ENCODE measurements at regions not wholly inside any gene's neighbourhood (a gene's known extent, or its start where the extent isn't known, plus 50 kb on each side); places are given as distances from the start of the nearest gene placed in this dataset.

DNA sequence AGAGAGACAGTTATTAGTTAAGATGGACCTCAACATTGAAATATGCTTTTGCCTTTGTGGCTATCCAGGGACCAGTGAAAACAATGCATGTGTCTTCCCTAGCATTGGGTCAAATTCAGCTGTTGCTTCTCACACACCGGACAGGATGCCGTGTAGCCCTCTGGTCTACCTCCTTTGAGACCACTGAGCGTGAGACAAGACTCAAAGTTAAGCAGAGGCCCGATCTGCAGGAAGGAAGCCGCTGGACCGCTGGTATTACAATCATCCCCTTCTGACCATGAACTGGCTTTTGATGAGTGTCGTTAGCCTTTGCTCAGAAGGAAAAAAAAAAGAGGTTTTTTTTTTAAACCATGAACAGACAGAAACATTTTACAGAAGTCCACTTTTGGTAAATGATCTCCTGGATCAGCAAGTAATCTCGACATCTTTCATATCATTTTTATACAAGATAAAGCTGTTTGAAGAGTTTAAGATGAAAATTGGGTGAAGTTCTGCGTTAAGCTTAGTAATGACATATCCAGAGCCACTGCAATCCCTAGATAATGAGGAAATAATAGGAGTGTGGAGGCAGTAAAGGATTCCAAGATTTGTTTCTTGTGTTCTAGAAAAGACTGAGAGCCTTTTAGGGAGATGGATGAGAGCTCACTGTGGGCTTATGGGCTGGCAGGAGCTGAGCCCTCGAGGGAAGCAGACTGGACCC is 622.8 kb downstream of the QKI start:
- TF ChIP-seq, protein P1, sequence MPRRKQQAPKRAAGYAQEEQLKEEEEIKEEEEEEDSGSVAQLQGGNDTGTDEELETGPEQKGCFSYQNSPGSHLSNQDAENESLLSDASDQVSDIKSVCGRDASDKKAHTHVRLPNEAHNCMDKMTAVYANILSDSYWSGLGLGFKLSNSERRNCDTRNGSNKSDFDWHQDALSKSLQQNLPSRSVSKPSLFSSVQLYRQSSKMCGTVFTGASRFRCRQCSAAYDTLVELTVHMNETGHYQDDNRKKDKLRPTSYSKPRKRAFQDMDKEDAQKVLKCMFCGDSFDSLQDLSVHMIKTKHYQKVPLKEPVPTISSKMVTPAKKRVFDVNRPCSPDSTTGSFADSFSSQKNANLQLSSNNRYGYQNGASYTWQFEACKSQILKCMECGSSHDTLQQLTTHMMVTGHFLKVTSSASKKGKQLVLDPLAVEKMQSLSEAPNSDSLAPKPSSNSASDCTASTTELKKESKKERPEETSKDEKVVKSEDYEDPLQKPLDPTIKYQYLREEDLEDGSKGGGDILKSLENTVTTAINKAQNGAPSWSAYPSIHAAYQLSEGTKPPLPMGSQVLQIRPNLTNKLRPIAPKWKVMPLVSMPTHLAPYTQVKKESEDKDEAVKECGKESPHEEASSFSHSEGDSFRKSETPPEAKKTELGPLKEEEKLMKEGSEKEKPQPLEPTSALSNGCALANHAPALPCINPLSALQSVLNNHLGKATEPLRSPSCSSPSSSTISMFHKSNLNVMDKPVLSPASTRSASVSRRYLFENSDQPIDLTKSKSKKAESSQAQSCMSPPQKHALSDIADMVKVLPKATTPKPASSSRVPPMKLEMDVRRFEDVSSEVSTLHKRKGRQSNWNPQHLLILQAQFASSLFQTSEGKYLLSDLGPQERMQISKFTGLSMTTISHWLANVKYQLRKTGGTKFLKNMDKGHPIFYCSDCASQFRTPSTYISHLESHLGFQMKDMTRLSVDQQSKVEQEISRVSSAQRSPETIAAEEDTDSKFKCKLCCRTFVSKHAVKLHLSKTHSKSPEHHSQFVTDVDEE (CRISPR knock-in tag; IDR thresholded peaks at IDR 0.05): no peak
- TF ChIP-seq, protein P2, sequence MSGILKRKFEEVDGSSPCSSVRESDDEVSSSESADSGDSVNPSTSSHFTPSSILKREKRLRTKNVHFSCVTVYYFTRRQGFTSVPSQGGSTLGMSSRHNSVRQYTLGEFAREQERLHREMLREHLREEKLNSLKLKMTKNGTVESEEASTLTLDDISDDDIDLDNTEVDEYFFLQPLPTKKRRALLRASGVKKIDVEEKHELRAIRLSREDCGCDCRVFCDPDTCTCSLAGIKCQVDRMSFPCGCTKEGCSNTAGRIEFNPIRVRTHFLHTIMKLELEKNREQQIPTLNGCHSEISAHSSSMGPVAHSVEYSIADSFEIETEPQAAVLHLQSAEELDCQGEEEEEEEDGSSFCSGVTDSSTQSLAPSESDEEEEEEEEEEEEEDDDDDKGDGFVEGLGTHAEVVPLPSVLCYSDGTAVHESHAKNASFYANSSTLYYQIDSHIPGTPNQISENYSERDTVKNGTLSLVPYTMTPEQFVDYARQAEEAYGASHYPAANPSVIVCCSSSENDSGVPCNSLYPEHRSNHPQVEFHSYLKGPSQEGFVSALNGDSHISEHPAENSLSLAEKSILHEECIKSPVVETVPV (CRISPR knock-in tag; IDR thresholded peaks at IDR 0.05): no peak
- TF ChIP-seq, protein P3, sequence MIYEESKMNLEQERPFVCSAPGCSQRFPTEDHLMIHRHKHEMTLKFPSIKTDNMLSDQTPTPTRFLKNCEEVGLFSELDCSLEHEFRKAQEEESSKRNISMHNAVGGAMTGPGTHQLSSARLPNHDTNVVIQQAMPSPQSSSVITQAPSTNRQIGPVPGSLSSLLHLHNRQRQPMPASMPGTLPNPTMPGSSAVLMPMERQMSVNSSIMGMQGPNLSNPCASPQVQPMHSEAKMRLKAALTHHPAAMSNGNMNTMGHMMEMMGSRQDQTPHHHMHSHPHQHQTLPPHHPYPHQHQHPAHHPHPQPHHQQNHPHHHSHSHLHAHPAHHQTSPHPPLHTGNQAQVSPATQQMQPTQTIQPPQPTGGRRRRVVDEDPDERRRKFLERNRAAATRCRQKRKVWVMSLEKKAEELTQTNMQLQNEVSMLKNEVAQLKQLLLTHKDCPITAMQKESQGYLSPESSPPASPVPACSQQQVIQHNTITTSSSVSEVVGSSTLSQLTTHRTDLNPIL (CRISPR knock-in tag; IDR thresholded peaks at IDR 0.05; ENCODE audit: low read depth): no peak
- TF ChIP-seq ZFP30 (CRISPR knock-in tag; IDR thresholded peaks at IDR 0.05) (no peak), ZFP3 (CRISPR knock-in tag; IDR thresholded peaks at IDR 0.05) (no peak), ZNF565 (CRISPR knock-in tag; conservative IDR thresholded peaks at IDR 0.05; ENCODE audit: low read depth) (no peak), CSDC2 (CRISPR knock-in tag; IDR thresholded peaks at IDR 0.05) (no peak), ISL1 (CRISPR knock-in tag; IDR thresholded peaks at IDR 0.05) (no peak), ZC3H10 (CRISPR knock-in tag; IDR thresholded peaks at IDR 0.05) (no peak), ESRRG (CRISPR knock-in tag; IDR thresholded peaks at IDR 0.05) (no peak), TCF4 (CRISPR knock-in tag; IDR thresholded peaks at IDR 0.05; ENCODE audit: borderline replicate concordance) (no peak)
- TF ChIP-seq, protein P4, sequence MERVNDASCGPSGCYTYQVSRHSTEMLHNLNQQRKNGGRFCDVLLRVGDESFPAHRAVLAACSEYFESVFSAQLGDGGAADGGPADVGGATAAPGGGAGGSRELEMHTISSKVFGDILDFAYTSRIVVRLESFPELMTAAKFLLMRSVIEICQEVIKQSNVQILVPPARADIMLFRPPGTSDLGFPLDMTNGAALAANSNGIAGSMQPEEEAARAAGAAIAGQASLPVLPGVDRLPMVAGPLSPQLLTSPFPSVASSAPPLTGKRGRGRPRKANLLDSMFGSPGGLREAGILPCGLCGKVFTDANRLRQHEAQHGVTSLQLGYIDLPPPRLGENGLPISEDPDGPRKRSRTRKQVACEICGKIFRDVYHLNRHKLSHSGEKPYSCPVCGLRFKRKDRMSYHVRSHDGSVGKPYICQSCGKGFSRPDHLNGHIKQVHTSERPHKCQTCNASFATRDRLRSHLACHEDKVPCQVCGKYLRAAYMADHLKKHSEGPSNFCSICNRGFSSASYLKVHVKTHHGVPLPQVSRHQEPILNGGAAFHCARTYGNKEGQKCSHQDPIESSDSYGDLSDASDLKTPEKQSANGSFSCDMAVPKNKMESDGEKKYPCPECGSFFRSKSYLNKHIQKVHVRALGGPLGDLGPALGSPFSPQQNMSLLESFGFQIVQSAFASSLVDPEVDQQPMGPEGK (CRISPR knock-in tag; IDR thresholded peaks at IDR 0.05; ENCODE audit: borderline replicate concordance): no peak

Measured in SK-N-SH treated with all-trans-retinoic acid at 6 μM for 48 hours (cell line).